GM18858 (cell line): ENCODE measurements at regions not wholly inside any gene's neighbourhood (a gene's known extent, or its start where the extent isn't known, plus 50 kb on each side); places are given as distances from the start of the nearest gene placed in this dataset.
"Not testable (repeated sequence)": the region's sequence is repeated elsewhere in the genome, so short reads cannot be mapped to it uniquely, and the experiment has no call there.

ENCODE experiments used
- ATAC-seq: cut with Tn5 transposase; IDR thresholded peaks from one replicate; pipeline ENCODE4 v1.9.1; 2021; ENCODE audit not compliant: unreplicated experiment

- no peak for ATAC-seq
Observed at GRCh38 chrX:137878401-137878800, 312.5 kb downstream of the ZIC3 start.

- no peak for ATAC-seq
Observed at GRCh38 chrX:137882960-137883359, 317.0 kb downstream of the ZIC3 start.

DNA sequence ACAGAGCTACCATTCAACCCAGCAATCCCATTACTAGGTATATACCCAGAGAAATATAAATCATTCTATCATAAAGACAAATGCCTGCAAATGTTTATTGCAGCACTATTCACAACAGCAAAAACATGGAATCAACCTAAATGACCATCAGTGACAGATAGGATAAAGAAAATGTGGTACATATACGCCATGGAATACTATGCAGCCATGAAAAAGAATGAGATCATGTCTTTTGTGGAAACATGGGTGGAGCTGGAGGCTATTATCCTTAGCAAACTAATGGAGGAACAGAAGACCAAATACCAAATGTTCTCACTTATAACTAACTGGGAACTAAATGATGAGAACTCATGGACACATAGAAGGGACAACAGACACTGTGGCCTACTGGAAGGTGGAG lies 318.9 kb downstream of the ZIC3 start:
- not testable (repeated sequence) for ATAC-seq

DNA sequence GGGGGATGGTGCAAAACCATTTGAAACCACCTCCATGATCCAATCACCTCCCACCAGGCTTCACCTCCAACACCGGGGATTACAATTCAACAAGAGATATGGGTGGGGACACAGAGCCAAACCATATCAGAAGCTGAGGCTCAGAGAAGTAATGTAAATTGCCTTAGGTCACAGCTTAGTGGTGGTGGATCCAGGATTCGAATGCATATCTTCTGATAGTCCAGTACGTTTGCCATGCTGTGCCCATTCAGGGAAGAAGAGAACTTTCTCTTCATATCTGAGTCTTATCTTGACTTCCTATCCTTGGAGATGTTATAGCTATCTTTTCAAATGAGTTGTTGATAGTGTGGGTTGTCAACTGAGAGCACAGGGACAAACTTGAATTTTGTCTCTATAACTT lies 325.5 kb downstream of the ZIC3 start:
- no peak for ATAC-seq

- ATAC-seq: no peak
Observed at GRCh38 chrX:137896123-137896522, 330.2 kb downstream of the ZIC3 start.

- no peak for ATAC-seq
Observed at GRCh38 chrX:137915466-137915865, 349.5 kb downstream of the ZIC3 start.

DNA sequence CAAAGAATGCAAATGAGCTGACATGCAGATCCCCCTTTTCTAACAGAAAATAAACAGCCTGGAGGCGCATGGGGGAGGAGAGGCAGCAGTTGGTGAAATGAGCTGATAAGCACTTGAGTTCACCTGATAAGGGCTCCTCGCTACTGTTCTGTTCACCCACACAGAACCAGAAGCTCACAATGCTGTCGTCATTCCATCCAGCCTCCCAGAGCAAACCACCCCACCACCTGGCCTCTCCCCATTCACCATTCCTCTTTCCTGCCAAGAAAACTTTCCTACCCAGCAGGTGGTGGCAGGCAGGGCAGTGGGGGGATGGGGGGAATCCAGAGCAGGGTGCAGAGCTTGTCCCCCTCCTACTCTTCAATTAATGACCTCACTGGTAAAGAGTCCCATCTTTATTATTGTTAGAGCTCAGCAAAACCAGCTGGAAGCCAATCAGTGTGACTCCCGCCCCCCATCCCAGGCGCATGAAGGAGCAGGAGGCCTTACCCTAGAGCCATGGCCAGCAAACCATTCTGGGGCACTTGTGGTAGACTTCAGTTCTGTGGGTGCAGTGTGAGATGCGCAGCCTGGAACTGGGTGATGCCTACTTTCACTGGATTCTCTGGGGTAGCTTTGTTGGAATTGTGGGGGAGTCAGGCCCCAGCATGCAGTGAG lies 350.3 kb downstream of the ZIC3 start:
- ATAC-seq: no peak

- ATAC-seq: no peak
Observed at GRCh38 chrX:137926090-137926489, 360.2 kb downstream of the ZIC3 start.

- no peak for ATAC-seq
Observed at GRCh38 chrX:137929951-137930350, 364.0 kb downstream of the ZIC3 start.

DNA sequence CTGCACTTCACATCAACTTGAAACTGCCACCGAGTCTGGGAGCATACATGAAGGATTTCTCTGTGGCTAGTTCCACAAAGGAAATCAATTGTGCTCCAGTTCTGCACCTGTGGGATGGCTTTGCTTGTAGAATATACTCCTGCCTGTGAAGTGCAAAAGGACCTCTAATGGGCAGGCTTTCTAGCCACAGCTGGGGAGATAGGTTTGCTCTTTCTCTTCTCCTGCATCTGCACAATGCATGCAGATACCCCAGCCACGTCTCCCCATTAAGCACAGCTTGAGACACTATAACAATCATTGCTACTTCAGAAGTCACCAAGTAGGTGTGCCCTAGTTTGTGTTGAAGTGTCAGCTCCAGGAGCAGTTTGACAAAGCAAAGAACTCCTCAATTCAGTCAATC lies 364.6 kb downstream of the ZIC3 start:
- ATAC-seq: no peak

GRCh38 chrX:137934214-137934613 lies 368.3 kb downstream of the ZIC3 start:
- ATAC-seq: not testable (repeated sequence)

GRCh38 chrX:137934887-137935286 lies 369.0 kb downstream of the ZIC3 start:
- ATAC-seq: not testable (repeated sequence)

DNA sequence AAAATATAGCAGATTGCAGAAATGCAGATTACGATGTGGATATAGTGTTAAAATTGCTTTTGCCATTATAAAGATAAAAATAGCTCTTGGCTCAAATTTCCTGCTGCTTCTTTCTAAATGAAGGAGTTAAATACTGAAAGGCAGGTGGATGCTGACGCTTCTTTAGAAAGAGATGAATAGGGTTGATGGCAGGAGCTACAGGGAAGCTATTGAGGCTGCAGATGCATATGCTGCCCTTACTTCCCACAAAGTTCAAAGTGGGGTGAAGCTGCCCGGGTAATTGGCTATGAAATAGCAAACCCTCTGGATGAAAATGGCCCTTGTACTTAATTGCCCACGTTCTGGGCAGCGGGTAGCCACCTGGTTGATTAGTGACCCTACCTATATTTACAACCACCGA lies 379.5 kb downstream of the ZIC3 start:
- ATAC-seq: no peak

DNA sequence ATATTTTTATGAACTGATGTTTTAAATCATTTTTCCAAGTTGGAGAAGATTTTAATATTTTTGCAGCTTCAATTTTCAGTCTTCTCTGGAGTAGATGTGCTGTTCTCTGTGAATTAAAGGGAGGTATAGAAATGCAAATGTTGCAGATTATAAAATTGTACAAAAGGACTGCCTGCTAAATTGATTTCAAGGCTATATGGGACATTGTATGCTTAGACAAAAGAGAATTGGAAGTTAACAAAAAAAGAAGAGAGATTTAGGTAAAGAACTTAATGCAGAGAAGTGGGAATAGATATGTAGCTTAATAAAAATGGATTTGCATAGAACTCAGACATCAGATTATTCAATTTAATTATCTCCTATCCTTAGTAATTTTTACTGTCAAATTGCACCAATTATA lies 403.3 kb downstream of the ZIC3 start:
- no peak for ATAC-seq

DNA sequence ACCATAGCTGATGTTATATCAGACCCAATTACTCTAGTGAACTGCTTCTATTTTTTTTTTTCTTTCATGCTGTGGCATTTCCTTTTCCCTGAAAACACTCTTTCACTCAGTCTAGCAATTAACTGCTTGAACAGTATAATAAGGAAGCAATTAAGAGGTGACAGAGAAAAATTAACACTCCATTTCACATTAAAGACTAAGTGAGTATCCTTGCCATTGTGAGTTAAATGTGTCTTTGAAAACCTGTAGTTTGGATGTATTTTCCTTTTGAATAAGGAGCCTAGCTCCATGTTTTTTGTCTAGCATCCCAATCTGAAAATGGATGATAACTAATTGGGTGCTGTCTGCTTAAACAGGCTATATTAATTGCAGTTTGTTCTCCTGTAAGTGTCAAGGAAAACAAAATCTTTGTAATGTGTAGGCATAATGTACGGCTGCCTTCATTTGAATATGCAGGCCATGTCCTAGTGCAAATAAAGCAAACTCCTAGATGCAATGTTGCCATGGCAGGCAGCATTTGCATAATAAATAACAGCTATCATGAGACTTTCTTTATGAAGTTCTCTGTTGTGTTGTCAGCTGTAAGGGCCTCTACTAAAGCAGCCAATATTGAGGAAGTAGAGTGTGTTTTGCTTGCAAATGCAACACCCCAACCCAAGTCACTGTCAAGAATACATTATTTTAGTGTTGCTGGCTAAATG lies 416.7 kb downstream of the ZIC3 start:
- ATAC-seq: no peak

- no peak for ATAC-seq
Observed at GRCh38 chrX:137988470-137988869, 422.5 kb downstream of the ZIC3 start.

- no peak for ATAC-seq
Observed at GRCh38 chrX:137998619-137999018, 432.7 kb downstream of the ZIC3 start.

DNA sequence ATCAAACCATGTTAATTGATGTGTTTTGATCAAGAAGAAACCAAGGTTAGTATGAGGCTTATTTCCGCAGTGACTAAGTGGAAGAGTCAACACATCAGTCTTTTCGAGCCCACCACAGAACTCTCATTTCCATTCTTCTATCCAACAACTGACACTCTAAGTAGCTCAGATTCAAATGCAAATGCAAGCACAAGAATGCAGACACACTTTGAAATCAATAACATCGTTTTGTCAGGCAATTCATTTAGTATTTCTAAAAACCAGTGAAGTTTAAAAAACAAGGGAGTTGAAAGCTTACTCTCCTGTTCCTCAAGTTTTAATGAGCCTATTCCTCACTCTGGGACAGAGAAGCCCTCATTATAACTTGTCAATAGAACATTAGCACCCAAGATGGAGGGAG lies 433.1 kb downstream of the ZIC3 start:
- no peak for ATAC-seq

- no peak for ATAC-seq
Observed at GRCh38 chrX:137999552-137999951, 433.6 kb downstream of the ZIC3 start.

- ATAC-seq: no peak
Observed at GRCh38 chrX:138001226-138001625, 435.3 kb downstream of the ZIC3 start.

DNA sequence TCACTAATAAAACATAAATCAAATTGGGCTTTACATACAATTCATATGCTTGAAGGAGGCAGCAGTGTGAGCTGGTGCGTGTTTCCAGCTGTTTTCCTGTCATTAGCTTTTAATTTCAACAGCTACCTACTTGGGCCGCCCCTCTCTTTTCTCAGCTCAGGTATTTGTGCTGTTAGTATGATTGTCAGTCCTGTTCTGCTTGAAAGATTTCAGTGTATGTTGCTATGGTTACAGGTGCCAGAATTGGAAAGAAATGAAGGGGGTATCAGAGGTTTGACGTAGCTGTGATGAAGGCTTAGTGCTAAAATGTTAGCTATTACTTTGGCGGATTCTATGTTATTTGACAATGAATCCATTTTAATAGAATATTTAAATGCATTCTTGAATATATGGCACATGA lies 440.3 kb downstream of the ZIC3 start:
- ATAC-seq: no peak

DNA sequence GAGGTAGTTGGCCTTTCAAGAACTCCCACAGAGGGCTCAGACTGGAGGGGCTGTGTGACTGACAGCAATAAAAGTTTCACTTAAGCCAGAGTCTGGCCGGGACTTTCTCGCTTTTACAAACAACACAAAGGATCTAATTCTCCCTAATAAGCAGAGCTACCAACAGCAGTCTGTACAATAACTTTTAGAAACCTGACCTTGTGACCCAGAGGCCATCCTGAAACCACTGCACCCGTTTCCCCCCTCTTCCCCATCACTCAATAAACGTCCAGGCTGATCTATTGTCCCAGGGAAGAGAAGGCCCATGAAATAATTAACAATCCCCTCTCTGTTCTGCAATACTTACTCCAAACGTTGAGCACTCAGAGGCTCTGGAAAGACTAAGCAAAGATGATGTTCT lies 442.4 kb downstream of the ZIC3 start:
- ATAC-seq: no peak

DNA sequence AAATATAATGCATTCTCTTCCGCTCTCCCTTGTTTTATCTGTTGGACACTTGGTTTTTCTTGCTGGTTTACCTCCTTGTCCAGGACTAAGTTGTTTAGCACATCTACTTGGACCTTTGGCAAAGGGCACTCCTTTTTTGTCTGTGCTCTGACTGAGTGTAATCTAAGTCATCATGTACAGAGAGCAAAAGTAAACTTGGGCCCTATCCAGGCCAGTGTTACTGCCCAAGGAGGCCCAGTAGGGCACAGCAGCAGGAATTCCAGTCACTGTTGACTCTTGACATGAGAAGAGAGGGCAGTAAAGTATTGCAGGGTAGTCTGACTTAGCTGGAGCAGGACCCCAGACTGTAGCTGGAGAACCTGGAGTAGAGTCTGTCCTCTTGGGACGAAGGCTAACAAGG lies 445.5 kb downstream of the ZIC3 start:
- no peak for ATAC-seq
